HCT116 (cell line): ENCODE measurements at regions not wholly inside any gene's neighbourhood (a gene's known extent, or its start where the extent isn't known, plus 50 kb on each side); places are given as distances from the start of the nearest gene placed in this dataset.

Source experiments
- ATAC-seq: fragments of 200-7000 bp; cut with Tn5 transposase; 2 replicates; pipeline ENCODE4 v1.9.1; 2020; ENCODE audit warnings: mild to moderate bottlenecking, moderate library complexity
- BruUV-seq: library from RNA; stranded (reverse); fragments of 400-500 nt; replicated peaks from 2 replicates; lab custom pipeline; 2021; lab: Mats Ljungman, UMichigan
- CTCF ChIA-PET: fragments of 300-600 bp; sonication (Branson Sonifier 250); formaldehyde crosslinking; loops from one replicate; lab custom pipeline; 2021; ENCODE audit warnings: antibody characterized with exemption; lab: Charles Lee
- POLR2A ChIA-PET: fragments of 300-600, 350-600 bp; sonication (Branson Sonifier 250); formaldehyde crosslinking; loops from one replicate; lab custom pipeline; 2021; ENCODE audit warnings: antibody characterized with exemption; lab: Charles Lee
- RAD21 ChIA-PET, 2 experiments: fragments of 300-600 bp; sonication (Branson Sonifier 250); formaldehyde crosslinking; loops; one replicate each; lab custom pipeline; 2023; ENCODE audit warnings: low total read pairs in 2 of 2; ENCODE audit not compliant: uncharacterized antibody in 2 of 2, unreplicated experiment in 2 of 2, low non-redundant PET in 1 of 2; lab: Charles Lee
- DNase-seq: peaks from one replicate; pipeline ENCODE4 v3.0.0-alpha.2; 2010; ENCODE audit warnings: low read depth, low spot score
- H2AFZ ChIP-seq: fragments of 200-600 bp; shearing (Covaris generic), sonication (generic); 2 replicates; pipeline ENCODE4 v1.6.1; 2017; ENCODE audit warnings: low read depth, mixed run types, mixed read lengths, antibody characterized with exemption, low read length; ENCODE audit not compliant: poor library complexity, severe bottlenecking
- H3K27ac ChIP-seq: 2 replicates; pipeline ENCODE4 v1.5.1; 2012; ENCODE audit warnings: low read depth, low read length
- H3K27me3 ChIP-seq: fragments of 200-600 bp; sonication (generic); 2 replicates; pipeline ENCODE4 v1.6.1; 2016; ENCODE audit warnings: mixed run types, low read length, mixed read lengths; ENCODE audit not compliant: insufficient read depth
- H3K36me3 ChIP-seq, 2 experiments: fragments of 200-500 bp in 1 of 2; fragments of 200-600 bp in 1 of 2; sonication (Bioruptor generic) in 1 of 2; sonication (generic) in 1 of 2; 2 replicates each; pipeline versions ENCODE4 v1.5.1 to v1.6.1; 2014 to 2016; ENCODE audit warnings: low read length in 2 of 2, inconsistent platforms in 1 of 2, mixed read lengths in 1 of 2, mixed run types in 1 of 2; ENCODE audit not compliant: insufficient read depth in 2 of 2, control insufficient read depth in 1 of 2
- H3K4me1 ChIP-seq, 2 experiments: fragments of 200-600 bp in 1 of 2; sonication (generic) in 1 of 2; 2 replicates each; pipeline versions ENCODE4 v1.5.1 to v1.6.1; 2012 to 2017; ENCODE audit warnings: low read length in 2 of 2, inconsistent platforms in 1 of 2, mild to moderate bottlenecking in 1 of 2, mixed read lengths in 1 of 2, mixed run types in 1 of 2, moderate library complexity in 1 of 2; ENCODE audit not compliant: insufficient read depth in 2 of 2, control insufficient read depth in 1 of 2
- H3K4me2 ChIP-seq: fragments of 200-600 bp; sonication (generic); 2 replicates; pipeline ENCODE4 v1.6.1; 2017; ENCODE audit warnings: mixed run types, low read length, mixed read lengths
- H3K4me3 ChIP-seq, 2 experiments: fragments of 200-600 bp in 1 of 2; sonication (generic) in 1 of 2; replicated peaks in 1 of 2; 2 replicates each; pipeline ENCODE4 v1.5.1; 2011 to 2016; ENCODE audit warnings: low read length in 2 of 2, control low read depth in 1 of 2, low read depth in 1 of 2, mild to moderate bottlenecking in 1 of 2, mixed read lengths in 1 of 2, mixed run types in 1 of 2
- H3K79me2 ChIP-seq: fragments of 200-600 bp; sonication (generic); 2 replicates; pipeline ENCODE4 v1.6.1; 2017; ENCODE audit warnings: mild to moderate bottlenecking, mixed run types, low read length, moderate library complexity, mixed read lengths; ENCODE audit not compliant: insufficient read depth
- H3K9ac ChIP-seq: fragments of 200-600 bp; sonication (generic); 2 replicates; pipeline ENCODE4 v1.6.1; 2016; ENCODE audit warnings: low read length, mixed read lengths
- H3K9me2 ChIP-seq: fragments of 200-600 bp; sonication (generic), shearing (Covaris generic); 2 replicates; pipeline ENCODE4 v1.6.1; 2017; ENCODE audit warnings: mixed run types, mild to moderate bottlenecking, moderate library complexity; ENCODE audit not compliant: insufficient read depth
- H3K9me3 ChIP-seq, 2 experiments: fragments of 200-500 bp in 1 of 2; fragments of 200-600 bp in 1 of 2; sonication (Bioruptor generic) in 1 of 2; sonication (generic) in 1 of 2; 2 replicates each; pipeline ENCODE4 v1.6.1; 2014 to 2017; ENCODE audit warnings: low read length in 2 of 2, mixed read lengths in 2 of 2, inconsistent platforms in 1 of 2, low read depth in 1 of 2, mild to moderate bottlenecking in 1 of 2, mixed run types in 1 of 2, moderate library complexity in 1 of 2; ENCODE audit not compliant: control insufficient read depth in 1 of 2, insufficient read depth in 1 of 2
- H4K20me1 ChIP-seq: fragments of 200-600 bp; sonication (generic), shearing (Covaris generic); 2 replicates; pipeline ENCODE4 v1.6.1; 2017; ENCODE audit warnings: mixed run types, mild to moderate bottlenecking, moderate library complexity; ENCODE audit not compliant: insufficient read depth
- CEBPB ChIP-seq: IDR thresholded peaks from 2 replicates; pipeline ENCODE4 v1.6.1; 2012; ENCODE audit warnings: low read depth
- EGR1 ChIP-seq: IDR thresholded peaks from 2 replicates; pipeline ENCODE4 v1.6.1; 2012; ENCODE audit warnings: low read depth
- ELF1 ChIP-seq: IDR thresholded peaks from 2 replicates; pipeline ENCODE4 v1.6.1; 2012; ENCODE audit warnings: low read depth, borderline replicate concordance
- JUND ChIP-seq: IDR thresholded peaks from 2 replicates; pipeline ENCODE4 v1.6.1; 2012
- POLR2A ChIP-seq: IDR thresholded peaks from 2 replicates; pipeline ENCODE4 v1.7.0; 2011; ENCODE audit warnings: borderline replicate concordance; ENCODE audit not compliant: insufficient read depth, insufficient read length; ENCODE audit errors: extremely low read depth
- RAD21 ChIP-seq: IDR thresholded peaks from 2 replicates; pipeline ENCODE4 v1.6.1; 2012; ENCODE audit warnings: low read depth, mild to moderate bottlenecking
- SP1 ChIP-seq: IDR thresholded peaks from 2 replicates; pipeline ENCODE4 v1.6.1; 2012; ENCODE audit warnings: low read depth
- SRF ChIP-seq: IDR thresholded peaks from 2 replicates; pipeline ENCODE4 v1.6.1; 2012; ENCODE audit warnings: low read depth
- YY1 ChIP-seq: IDR thresholded peaks from 2 replicates; pipeline ENCODE4 v1.6.1; 2011; ENCODE audit warnings: low read length, low read depth, moderate library complexity, mild to moderate bottlenecking; ENCODE audit not compliant: insufficient replicate concordance; ENCODE audit errors: extremely low read depth
- ZFX ChIP-seq: fragments of 450-650 bp; IDR thresholded peaks from 2 replicates; pipeline ENCODE4 v1.6.1; 2017
- intact Hi-C: fragments of 100-400 bp; cut with micrococcal nuclease; formaldehyde crosslinking; loops from 2 replicates; pipeline ENCODE4 v1.10.0; 2022
- TF ChIP-seq, protein P1 (sequence below): IDR thresholded peaks from 2 replicates; pipeline ENCODE4 v1.6.1; 2012; ENCODE audit warnings: low read depth
- TF ChIP-seq, protein P2 (sequence below): IDR thresholded peaks from 2 replicates; pipeline ENCODE4 v1.6.1; 2011; ENCODE audit warnings: mild to moderate bottlenecking, low read length, moderate library complexity; ENCODE audit not compliant: insufficient replicate concordance; ENCODE audit errors: extremely low read depth
- TF ChIP-seq, protein P3 (sequence below), 3 experiments: fragments of 200-600 bp in 1 of 3; sonication (generic) in 1 of 3; IDR thresholded peaks in 2 of 3; conservative IDR thresholded peaks in 1 of 3; 2 replicates each; pipeline ENCODE4 v1.5.1; 2012 to 2017; ENCODE audit warnings: low read depth in 2 of 3, low read length in 2 of 3, antibody characterized with exemption in 1 of 3, borderline replicate concordance in 1 of 3, control low read depth in 1 of 3, mild to moderate bottlenecking in 1 of 3, mixed read lengths in 1 of 3, mixed run types in 1 of 3, moderate library complexity in 1 of 3; ENCODE audit not compliant: insufficient read depth in 1 of 3
- TF ChIP-seq, protein P4 (sequence below): IDR thresholded peaks from 2 replicates; pipeline ENCODE4 v1.6.1; 2012

DNA sequence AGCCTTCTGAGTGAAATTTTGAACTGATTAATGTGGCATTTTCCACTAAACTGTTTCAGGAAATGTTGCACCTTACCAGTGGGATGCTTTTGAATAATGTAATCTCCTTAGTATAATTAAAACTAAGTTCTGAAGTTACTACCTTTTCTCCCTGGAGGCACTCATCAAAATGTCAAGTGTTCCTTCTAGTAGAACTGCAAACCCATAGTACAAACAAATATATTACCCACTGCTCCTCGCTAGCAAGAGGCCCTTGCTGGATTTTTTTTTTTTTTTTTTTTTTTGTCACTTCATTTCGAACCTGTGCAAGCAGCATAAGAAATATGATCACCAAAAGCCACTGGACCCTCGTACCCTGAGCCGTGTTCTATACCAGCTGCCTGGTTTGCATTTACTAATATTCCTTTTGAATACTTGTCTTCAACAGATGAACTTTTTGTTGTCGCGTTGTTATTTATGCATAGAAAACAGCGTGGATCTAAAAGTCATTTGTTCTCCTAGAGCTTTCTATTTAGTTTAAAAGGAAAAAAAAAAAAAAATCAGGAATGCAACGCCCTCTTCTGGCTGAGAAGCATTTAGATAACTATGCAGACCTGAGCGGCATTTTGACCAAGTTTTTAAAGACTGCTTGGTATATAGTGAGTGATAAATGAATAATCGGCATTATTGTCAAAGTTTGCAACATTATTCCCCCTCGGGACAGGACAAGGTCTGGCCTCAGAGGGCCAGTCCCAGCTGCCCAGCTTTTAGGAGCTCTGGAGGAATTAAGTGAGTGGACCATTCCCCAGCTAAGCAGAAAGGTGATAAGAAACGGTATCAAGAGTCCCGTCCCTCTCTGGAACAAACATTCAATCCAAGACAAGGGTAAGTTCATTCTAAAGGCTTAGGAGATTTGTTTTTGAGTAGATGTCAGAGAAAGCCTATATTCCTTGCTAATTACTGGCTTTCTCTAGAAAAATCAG lies 162.5 kb upstream of the KIF2A start:
- CTCF ChIA-PET = interaction anchor here (0.6 to 1.3 kb wide), 7 partner anchors 11 to 1184 kb away, joined by 3 to 9 read pairs (median 4); partner anchors contain the start of gene IPO11
- DNase-seq (peak; percentile 16), ATAC-seq (peak; percentile 82)
- Histone ChIP-seq H3K27ac (no peak overlapping the region), H3K4me2 (peak overlapping the region; percentile 33; the same call in 1 of the 2 replicates), H3K4me3 (no peak overlapping the region), H3K9me2 (no peaks in the 10 kb centered on the region), H3K36me3 (no peaks in the 10 kb centered on the region), H2AFZ (peak overlapping the region; percentile 14), H4K20me1 (no peaks in the 10 kb centered on the region), H3K9me3 (no peaks in the 10 kb centered on the region), H3K27me3 (peaks cover 53% of the 10 kb centered on the region), H3K9ac (no peak overlapping the region), H3K79me2 (no peaks in the 10 kb centered on the region), H3K4me1 (no peaks in the 10 kb centered on the region)
- POLR2A ChIA-PET = no interaction called here
- BruUV-seq = no TSS peak
- intact Hi-C loops = loop anchor here (5.0 to 10.0 kb wide), 2 partner anchors 209 to 1189 kb away; no protein-coding TSS in a partner anchor
- RAD21 ChIA-PET = no interaction called here
- TF ChIP-seq POLR2A (no peak), EGR1 (no peak), ELF1 (no peak), CEBPB (no peak), SRF (no peak), SP1 (no peak), RAD21 (peak; percentile 49), ZFX (no peak), YY1 (no peak), JUND (no peak)
- TF ChIP-seq, protein P1, sequence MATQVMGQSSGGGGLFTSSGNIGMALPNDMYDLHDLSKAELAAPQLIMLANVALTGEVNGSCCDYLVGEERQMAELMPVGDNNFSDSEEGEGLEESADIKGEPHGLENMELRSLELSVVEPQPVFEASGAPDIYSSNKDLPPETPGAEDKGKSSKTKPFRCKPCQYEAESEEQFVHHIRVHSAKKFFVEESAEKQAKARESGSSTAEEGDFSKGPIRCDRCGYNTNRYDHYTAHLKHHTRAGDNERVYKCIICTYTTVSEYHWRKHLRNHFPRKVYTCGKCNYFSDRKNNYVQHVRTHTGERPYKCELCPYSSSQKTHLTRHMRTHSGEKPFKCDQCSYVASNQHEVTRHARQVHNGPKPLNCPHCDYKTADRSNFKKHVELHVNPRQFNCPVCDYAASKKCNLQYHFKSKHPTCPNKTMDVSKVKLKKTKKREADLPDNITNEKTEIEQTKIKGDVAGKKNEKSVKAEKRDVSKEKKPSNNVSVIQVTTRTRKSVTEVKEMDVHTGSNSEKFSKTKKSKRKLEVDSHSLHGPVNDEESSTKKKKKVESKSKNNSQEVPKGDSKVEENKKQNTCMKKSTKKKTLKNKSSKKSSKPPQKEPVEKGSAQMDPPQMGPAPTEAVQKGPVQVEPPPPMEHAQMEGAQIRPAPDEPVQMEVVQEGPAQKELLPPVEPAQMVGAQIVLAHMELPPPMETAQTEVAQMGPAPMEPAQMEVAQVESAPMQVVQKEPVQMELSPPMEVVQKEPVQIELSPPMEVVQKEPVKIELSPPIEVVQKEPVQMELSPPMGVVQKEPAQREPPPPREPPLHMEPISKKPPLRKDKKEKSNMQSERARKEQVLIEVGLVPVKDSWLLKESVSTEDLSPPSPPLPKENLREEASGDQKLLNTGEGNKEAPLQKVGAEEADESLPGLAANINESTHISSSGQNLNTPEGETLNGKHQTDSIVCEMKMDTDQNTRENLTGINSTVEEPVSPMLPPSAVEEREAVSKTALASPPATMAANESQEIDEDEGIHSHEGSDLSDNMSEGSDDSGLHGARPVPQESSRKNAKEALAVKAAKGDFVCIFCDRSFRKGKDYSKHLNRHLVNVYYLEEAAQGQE = no peak
- TF ChIP-seq, protein P2, sequence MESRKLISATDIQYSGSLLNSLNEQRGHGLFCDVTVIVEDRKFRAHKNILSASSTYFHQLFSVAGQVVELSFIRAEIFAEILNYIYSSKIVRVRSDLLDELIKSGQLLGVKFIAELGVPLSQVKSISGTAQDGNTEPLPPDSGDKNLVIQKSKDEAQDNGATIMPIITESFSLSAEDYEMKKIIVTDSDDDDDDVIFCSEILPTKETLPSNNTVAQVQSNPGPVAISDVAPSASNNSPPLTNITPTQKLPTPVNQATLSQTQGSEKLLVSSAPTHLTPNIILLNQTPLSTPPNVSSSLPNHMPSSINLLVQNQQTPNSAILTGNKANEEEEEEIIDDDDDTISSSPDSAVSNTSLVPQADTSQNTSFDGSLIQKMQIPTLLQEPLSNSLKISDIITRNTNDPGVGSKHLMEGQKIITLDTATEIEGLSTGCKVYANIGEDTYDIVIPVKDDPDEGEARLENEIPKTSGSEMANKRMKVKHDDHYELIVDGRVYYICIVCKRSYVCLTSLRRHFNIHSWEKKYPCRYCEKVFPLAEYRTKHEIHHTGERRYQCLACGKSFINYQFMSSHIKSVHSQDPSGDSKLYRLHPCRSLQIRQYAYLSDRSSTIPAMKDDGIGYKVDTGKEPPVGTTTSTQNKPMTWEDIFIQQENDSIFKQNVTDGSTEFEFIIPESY = no peak
- TF ChIP-seq, protein P3, sequence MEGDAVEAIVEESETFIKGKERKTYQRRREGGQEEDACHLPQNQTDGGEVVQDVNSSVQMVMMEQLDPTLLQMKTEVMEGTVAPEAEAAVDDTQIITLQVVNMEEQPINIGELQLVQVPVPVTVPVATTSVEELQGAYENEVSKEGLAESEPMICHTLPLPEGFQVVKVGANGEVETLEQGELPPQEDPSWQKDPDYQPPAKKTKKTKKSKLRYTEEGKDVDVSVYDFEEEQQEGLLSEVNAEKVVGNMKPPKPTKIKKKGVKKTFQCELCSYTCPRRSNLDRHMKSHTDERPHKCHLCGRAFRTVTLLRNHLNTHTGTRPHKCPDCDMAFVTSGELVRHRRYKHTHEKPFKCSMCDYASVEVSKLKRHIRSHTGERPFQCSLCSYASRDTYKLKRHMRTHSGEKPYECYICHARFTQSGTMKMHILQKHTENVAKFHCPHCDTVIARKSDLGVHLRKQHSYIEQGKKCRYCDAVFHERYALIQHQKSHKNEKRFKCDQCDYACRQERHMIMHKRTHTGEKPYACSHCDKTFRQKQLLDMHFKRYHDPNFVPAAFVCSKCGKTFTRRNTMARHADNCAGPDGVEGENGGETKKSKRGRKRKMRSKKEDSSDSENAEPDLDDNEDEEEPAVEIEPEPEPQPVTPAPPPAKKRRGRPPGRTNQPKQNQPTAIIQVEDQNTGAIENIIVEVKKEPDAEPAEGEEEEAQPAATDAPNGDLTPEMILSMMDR (IDR thresholded peaks at IDR 0.05 in 2 of 3, conservative IDR thresholded peaks at IDR 0.05 in 1 of 3; ENCODE audit: borderline replicate concordance in 1 of 3, insufficient read depth in 1 of 3, low read depth in 2 of 3, low read length in 2 of 3) = peak; percentile 20 to 69 (median 48); a peak in 5 of 6 replicates
- TF ChIP-seq, protein P4, sequence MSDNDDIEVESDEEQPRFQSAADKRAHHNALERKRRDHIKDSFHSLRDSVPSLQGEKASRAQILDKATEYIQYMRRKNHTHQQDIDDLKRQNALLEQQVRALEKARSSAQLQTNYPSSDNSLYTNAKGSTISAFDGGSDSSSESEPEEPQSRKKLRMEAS = no peak
